Inferior parietal cortex (tissue), 1 donor: ENCODE measurements at regions not wholly inside any gene's neighbourhood (a gene's known extent, or its start where the extent isn't known, plus 50 kb on each side); places are given as distances from the start of the nearest gene placed in this dataset.
"Not testable (repeated sequence)": the region's sequence is repeated elsewhere in the genome, so short reads cannot be mapped to it uniquely, and the experiment has no call there.

Experiments
- DNase-seq: peaks from one replicate; pipeline ENCODE4 v3.0.0-alpha.2; 2016; ENCODE audit errors: extremely low spot score

DNA sequence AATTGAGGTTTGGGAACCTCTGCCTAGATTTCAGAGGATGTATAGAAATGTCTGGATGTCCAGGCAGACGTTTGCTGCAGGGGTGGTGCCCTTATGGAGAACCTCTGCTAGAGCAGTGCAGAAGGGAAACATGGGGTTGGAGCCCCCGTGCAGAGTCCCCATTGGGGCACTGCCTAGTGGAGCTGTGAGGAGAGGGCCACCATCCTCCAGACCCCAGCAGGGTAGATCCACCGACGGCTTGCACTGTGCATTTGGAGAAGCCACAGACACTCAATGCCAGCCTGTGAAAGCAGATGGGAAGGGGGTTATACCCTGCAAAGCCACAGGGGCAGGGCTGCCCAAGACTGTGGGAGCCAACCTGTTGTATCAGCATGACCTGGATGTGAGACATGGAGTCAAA is 354.6 kb downstream of the ZNF326 start:
- DNase-seq, result no peak

DNA sequence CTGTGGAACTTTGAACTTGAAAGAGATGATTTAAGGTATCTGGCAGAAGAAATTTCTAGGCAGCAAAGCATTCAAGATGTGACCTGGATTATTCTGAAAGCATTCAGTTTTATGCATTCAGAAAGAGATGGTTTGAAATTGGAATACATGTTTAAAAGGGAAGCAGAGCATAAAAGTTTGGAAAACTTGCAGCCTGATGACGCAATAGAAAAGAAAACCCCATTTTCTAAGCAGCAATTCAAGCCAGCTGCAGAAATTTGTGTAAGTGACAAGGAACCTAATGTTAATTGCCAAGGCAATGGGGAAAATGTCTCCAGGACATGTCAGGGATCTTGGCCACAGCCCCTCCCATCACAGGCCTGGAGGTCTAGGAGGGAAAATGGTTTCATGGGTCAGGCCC is 354.0 kb downstream of the ZNF326 start:
- no peak for DNase-seq

DNA sequence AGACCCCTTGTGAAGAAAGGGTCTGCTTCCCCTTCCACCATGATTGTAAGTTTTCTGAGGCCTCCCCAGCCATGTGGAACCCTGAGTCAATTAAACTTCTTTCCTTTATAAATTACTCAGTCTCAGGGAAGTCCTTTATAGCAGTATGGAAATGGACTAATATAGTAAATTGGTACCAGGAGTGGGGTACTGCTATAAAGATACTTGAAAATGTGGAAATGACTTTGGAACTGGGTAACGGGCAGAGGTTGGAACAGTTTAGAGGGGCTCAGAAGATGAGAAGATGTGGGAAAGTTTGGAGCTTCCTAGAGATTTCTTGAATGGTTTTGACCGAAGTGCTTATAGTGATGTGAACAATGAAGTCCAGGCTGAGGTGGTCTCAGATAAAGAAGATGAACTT is 353.5 kb downstream of the ZNF326 start:
- not testable (repeated sequence) for DNase-seq

DNA sequence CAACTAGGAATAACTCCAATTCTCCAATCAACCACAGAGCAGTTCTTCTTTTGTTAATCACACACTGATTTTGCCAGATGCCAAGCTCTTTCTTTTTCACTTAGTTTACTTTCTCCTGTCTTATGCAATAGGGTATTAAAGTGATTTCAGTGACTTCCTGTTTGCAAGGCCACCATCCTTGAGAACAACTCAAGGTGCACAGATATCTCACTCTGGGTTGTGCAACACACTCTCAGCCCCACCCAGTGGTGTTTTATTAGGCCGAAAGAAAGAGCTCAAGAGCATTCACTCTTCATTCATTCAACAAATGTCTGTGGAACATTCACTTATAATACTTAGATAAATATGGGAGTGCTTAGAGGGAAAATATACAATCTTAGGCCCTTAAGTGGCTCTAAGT is 352.5 kb downstream of the ZNF326 start:
- DNase-seq, result no peak

DNA sequence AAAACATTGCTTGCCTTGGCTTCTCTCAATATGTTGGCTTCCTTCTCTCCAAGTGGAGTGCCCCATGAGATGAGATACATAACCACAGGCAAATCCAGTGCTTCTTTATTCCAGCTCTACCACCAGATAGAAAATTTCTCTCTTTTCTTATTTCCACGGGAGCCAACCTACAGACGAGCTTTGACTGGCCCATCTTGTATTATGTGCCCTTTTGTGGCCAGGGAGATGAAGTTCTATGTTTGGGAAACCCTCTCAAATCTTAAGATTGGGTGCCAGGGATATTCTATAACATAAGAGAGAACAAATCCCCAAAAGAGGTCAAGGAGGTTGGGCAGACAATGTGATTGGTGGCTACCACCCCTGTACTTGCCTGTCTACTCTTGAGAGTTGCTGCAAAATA is 351.8 kb downstream of the ZNF326 start:
- no peak for DNase-seq

DNA sequence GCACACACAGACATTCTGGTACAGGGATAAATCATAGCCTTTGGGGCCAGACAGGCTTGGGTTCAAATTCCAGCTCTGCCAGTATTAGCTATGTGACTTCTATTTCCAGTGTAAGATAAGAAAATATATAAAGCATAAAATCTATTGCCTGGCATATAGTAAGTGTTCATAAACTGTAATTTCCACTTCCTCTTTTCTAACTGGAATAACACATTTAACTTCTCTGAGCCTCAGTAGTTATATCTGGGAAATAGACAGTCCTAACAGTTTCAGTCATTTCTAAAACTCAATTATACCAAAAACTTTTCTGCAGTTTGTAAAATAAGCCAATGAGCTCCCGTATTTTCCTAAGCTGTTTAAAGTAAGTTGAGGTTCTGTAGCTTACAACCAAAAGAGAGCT is 351.4 kb downstream of the ZNF326 start:
- DNase-seq, result no peak

DNA sequence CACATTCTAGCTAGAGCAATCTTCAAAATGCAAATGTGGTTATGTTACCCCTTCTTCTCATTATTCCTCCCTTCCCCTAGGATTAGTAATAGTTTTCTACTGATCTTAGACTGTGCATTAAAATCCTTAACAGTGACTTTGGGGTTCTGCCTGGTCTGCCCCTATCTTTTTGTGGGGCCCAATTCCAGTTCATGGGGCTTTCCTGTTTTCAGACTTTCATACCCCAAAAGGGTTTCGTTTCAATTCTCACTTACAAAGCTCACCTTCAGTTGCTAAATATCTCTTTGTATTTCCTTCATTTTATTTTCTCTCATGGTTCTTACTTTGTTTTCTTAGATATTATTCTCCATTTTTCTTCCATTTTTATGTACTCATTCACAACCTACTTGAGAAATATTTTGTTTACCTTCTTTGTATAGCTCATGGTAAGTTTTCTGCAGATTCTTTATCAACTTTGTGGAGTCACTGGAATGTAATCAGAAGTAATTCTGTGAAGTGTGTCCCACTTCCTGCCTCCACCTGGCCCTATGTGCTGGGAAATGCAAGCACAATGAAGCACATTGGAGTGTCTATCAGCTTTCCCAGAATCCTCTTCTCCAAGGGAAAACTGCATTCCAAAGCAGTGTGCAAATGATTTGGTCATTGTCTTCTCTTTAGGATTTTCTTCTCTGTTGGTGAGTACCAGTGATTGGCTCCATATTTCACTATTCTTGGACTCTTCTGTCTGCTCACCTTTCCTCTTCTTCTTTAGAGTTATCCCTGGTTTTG is 350.2 kb downstream of the ZNF326 start:
- DNase-seq, result no peak

DNA sequence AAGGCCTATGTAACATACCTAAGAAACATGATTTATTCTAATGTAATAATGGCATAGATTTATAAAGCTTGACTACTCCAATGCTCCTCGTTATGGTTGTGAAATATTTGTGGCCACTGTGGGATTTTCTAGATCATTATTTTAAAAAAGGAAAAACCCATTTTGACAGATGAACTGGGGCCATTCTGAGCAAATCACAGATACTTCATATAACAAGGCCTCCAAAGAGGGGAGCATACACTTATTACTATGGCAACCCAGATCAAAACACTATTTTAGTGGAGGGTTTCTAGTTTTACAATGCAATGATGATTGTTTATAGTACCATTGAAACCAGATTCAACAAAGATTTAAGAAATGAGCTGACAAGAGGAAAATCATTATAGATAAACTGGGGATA is 346.6 kb downstream of the ZNF326 start:
- no peak for DNase-seq

DNA sequence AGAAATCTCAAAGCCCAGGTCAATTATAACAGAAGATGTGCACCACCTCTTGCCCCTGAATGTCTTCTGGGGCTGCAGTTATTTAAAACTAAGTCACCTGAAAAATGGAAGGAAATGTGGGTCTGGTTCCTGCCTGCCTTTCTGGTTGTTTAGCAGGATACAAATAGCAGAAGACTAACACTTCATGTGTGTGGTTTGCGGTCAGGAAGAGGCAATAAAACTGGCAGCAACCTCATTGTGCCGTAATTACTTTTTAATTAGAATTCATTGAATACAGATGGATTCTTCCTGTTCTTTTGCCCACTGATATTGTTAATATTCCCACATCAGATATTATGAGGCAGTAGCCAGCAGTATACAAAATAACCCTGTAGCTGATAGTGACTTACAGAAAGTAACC is 345.7 kb downstream of the ZNF326 start:
- no peak for DNase-seq

DNA sequence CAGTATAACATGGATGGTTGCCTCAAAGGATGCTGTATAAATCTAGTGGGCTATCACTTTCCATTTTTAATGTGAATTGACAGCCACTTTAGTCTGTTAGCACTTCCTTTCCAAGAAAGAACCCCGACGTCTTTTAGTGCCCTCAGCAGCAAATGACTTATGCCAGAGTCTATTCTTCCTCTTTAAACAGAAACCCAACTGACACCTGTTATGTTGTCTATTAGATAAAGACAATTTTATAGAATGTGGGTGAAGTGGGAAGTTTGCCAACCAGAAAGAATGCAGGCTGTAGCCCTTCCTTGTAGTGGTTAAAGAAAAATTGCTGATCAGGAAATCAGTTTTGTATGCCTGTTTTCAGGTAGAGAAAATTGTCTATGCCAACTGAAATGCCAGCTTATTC is 344.9 kb downstream of the ZNF326 start:
- DNase-seq, result no peak

DNA sequence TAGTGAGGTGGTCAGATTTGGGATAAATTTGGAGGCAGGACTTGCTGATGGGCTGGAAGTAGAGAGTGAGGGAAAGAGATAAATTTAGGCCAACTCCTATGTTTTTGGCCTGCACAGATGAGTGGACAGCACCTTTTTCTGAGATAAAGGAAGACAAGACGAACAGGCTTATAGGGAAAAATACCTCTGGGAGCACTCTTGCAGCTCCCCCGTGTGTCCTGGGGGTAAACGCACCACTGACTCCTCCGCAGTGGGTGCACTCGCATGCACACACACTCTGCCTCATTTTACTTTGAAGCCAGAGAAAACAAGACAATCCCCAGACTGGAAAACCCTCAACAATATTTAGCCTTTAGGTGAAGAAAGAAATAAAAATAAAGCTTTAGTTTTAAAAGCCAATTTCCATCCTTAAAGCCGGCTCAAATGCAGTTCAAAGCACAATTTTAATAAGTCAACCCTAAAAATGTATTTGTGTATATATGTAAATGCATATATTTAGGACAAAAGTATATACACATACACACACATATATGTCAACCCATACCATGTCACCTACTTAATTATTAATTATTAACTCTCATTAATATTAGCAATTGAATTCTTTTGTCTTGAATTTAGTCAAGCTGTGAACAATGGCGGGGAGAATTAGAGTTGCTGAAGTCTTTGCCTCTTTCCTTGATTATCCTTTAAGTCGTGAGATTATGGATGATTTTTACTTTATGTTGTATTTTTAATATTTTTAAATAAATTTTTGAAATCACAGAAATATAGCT is 341.8 kb downstream of the ZNF326 start:
- no peak for DNase-seq

DNA sequence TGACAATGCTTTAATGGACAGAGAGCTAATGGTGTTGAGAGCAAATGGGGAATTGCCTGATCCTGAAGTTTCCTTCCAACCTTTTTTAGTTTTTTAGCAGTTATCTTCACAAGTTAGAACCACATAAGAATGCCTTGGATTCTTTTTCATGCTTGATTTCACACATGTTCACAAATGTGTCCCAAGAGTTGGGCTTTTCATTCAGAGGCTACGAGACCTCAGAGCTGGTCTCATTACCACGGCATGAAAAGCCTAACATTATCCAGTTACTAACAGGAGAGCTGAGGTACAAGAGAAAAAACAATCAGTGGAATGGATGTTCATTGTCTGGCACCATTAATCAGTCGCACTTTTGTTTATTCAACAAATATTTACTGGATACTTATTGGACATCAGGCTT is 340.6 kb downstream of the ZNF326 start:
- no peak for DNase-seq

DNA sequence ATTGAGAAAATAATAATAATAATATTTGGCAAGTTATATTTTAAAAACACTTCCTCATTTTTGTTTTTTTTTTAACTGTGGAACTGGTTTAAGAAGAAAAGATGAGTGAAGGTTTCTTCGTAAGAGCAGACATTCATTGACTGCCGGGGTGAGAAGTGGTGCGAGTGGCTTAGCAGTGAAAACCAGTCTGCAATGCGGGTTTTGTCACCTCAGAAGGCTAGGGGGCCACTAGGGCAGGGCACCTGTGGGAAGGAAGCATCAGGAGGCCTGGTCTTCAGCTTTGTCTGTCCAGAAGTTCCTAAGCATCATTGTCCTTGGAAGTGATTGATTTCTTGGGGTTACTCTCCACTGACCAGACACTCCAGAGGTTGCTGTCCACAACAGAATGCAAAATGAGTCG is 339.2 kb downstream of the ZNF326 start:
- DNase-seq, result no peak

DNA sequence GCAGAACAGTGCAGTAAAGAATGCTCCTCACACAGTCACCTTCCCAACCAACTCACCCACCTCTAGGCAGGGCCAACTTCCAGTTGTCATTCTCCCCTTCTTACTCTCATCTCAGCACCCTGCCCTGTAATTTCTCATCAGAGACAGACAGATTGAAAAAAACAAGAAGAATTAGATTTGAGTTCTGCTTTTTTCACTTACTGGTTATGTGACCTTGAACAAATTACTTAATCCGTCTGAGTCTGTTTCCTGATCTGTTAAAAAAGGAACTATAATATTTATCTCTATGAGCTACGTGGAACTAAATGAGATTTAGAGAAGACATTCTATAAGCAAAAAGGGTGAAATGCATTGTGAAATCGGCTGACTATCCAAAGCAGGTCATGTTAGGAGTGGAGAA is 330.3 kb downstream of the ZNF326 start:
- no peak for DNase-seq

DNA sequence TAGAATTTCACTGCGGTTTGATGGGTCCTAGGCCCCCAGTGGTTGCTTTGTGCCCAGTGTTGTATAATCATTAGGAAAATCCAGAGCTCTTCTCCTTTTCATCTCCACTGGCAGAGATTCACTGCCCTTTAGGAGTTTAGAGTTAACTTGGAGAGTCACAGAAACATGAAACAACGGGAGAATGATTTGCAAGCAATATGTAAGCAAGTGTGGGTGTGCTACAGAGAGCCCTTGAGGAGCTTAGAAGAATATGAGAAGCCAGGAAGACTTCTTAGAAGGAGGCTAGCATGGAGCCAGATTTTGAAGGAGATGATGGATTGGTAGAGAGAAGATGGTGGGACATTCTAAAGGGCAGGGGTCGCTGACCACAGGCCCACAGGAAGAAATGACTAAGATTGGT is 327.3 kb downstream of the ZNF326 start:
- no peak for DNase-seq

DNA sequence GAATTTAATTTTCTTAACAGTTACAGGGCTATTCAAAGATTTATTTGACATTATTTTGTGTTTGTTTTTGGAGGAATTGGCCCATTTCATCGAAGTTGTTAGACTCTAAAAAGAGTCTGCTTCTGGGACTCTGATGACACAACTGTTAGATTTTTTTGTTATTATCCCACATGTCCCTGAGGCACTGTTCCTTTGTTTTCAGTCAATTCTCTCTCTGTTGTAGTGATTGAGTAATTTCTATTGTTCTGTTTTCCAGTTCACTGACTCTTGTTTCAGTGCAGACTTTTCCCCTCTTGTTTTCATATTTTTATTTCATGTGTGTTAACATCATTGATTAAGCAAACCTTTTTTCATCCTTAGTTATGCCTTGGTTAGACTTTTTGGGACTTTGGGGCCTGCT is 325.0 kb downstream of the ZNF326 start:
- no peak for DNase-seq

DNA sequence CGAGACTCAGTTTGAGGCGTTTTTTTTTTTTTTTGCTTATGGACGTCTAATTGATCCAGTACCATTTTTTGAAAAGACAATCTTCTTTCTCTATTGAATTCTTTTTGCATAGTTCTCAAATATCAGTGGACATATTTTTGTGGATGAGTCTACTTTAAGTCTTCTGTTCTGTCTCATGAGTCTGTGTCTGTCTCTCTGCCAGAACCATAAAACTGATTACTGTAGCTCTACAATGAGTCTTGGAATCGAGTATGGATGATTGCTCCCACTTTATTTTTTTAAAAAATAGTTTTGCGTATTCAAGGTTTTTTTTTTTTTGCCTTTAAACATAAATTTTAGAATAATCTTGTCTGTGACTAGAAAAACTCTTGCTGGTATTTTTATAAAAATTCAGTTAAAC is 323.5 kb downstream of the ZNF326 start:
- no peak for DNase-seq

DNA sequence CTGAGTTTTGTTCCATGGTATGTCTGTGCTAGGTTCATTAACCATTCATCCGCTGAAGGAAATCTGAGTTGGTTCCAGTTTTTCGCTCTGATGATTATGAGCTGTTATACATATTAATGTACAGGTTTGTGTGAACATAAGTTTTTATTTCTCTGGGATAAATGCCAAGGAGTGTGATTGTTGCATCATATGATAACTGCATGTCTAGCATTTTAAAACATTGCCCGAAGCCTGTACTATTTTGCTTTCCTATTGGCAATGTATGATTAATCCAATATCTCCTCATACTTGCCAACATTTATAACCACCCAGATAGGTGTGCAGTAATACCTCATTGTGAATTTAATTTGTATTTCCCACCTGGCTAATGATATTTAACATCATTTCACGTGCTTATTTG is 322.7 kb downstream of the ZNF326 start:
- DNase-seq, result no peak

DNA sequence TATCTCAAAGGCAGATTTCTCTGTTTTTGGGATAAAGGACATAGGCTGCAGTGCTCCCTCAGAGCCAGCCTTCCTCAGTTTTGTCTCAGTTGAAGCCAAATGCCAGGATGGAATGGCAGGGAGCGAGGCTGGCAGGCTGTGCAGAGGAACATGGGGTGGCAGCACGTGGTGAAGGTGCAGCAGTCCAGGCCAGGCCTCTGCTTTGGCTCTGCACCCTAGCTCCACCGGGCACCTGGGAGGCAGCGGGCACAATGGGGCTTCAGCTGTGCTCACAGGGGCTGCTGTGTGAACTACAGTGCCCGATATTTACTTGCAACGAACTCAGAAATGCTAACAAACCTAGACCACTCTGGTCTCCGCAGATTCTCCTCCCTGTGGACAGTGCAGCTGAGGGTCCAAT is 319.6 kb downstream of the ZNF326 start:
- DNase-seq, result no peak

DNA sequence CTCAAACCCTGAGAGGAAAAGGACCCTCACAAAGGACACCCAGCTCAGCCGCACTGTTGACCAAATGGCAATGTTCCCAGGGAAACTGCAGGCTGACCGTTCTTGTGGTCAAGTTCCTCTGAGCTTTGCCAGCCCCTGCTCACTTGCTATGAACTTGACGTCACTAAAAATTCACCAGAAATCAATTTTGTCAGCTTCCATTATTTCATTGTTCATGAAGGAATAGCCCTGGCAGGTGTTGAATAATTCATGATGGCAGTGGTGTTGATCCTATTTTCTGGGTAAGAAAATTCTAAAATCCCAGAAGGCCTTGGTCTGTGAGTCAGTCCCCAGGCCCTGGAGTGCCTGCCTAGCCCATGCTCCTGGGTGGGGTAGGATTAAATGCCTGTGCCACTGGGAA is 318.9 kb downstream of the ZNF326 start:
- DNase-seq, result no peak

DNA sequence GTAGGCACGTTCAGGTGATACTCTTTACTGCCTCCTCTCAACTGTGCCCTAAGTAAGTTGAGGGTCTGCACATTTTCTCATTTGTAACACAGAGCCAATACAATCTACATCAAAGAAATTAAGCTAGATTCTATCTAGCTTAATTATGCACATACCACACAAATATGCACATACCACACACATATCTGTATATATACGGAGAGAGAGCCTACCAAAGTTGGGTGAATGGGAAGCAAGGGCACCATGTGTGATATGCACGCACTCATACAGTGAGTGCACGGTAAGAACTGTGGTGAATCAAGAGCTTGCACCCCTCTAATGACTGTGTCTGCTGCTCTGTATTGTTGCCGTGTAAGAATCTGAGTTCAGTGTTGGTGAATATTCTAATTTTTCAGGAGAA is 314.9 kb downstream of the ZNF326 start:
- no peak for DNase-seq

DNA sequence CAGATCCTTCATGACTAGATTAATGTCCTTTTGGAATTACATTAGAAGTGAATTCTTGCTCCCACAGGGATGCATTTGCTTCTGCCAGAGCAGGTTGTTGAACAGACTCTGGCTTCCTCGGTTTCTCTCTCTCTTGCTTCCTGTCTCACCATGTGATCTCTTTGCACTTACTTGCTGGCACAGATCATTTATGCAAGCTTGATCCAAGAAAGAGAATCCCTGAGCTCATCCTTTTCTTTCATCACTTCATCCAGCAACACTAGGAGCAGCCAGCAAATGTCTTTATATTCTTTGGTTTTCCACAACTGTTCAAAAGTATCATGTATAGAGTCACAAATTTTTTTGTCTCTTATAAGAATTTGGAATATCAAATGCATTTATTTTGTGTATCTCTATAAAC is 313.5 kb downstream of the ZNF326 start:
- DNase-seq, result no peak

DNA sequence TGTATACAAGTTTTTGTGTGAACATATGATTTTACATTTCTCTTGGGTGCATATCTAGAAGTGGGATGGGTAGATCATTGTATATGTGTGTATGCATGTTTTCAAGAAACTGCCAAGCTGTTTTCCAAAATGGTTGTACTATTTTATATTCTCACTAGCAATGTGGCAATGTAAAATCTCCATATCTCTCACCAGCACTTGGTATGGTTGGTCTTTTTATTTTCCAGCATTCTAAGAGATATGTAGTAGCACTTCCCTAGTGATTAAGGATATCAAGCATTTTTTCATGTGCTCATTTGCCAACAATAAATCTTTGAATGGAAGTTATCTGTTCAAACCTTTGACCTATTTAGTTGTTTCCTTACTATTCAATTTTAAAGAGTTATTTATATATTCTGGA is 310.7 kb downstream of the ZNF326 start:
- no peak for DNase-seq

DNA sequence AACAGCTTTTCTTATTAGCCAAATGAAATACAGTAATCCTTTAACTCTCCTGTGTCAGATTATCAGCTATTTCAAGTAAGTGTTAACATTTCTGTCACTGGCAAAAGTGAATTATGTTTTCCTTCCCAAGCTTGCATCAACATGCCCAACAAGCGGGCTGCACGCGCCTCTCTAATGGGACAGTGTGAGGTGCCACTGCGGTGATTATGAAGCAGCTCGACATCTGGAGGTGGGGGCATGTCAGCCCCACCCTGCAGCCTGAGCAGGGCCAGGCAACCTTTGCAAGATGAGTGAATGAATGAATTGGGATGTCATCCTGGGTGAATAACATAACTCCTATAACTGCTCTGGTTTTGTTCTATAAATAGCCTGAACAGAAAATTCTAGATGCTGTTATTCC is 301.4 kb downstream of the ZNF326 start:
- no peak for DNase-seq
